AG20443 (cell line): ENCODE measurements at regions not wholly inside any gene's neighbourhood (a gene's known extent, or its start where the extent isn't known, plus 50 kb on each side); places are given as distances from the start of the nearest gene placed in this dataset.
"Not testable (repeated sequence)": the region's sequence is repeated elsewhere in the genome, so short reads cannot be mapped to it uniquely, and the experiment has no call there.

Experiments used
- DNase-seq: peaks from one replicate; pipeline ENCODE4 v3.0.0; 2012; ENCODE audit warnings: low spot score, mixed read lengths

DNA sequence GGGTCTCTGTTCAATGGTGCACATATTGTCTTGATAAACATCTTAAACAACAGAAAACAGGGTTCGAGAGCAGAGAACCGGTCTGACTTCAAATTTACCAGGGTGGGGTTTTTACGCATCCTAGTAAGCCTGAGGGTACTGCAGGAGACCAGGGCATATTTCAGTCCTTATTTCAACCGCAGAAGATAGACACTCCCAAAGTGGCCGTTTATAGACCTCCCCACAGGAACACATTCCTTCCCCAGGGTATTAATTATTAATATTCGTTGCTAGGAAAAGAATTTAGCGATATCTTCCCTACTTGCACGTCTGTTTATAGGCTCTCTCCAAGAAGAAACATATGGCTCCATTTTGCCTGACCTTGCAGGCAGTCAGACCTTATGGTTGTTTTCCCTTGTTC, 1063.2 kb downstream of the DNAJB9 start:
- not testable (repeated sequence) for DNase-seq

DNA sequence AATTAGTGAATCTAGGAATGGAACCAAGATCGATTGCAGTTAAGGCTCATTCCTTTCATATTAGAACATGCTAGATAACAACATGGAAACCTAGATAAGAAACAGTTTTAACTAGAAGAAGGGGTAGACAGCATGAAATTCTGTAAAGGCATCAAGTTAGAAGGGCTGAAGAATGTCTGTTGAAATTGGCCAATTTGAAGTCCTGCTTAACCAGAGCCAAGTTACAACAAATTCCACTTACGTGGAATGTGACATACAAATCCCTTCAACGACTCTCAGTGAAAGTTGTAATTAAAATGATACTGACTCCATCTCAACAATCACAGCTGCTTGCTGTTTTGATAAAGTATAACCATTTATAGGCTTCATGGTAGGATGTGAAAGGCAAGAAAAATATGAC, 1065.7 kb downstream of the DNAJB9 start:
- DNase-seq: no peak

DNA sequence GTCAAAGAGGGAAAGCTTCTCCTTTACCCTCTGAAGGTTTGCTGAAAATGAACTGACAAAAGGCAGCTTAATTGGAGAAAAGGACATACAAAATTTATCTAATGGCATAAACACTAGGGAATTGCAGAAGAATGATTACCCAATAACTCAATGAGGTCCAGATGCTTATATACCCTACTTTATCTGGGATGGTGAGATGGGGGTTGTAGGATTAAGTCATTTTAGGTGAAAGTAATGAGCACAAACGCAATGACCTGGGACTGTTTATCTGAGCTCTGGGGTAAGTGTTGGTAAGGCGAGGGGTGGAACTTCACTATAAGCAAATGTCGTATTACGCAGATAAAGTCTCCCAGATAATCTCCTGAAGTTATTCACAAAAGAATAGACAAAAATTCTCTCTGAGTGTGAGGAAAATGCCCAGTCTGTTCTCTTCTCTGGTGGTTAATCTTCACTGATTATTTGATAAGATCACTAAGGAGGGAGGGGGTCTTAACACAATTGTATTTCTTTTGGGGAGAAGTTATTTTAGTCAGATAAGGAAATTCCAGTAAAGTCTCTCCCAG, 1067.8 kb downstream of the DNAJB9 start:
- no peak for DNase-seq

DNA sequence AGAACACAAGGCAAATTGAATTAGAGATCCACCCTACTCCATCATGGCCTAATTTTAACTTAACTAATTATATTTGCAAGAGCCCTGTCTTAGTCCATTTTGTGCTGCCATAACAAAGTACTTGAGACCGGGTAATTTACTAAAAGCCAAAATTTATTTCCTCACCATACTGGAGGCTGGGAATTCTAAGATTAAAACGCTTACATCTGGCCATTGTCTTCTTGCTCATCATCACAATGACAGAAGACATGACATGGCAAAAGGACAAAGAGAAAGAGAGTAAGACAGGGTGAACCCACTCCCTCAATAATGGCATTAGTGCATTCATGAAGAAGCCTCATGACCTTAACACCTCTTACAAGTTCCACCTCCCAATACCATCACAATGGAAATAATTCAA, 1068.6 kb downstream of the DNAJB9 start:
- DNase-seq: no peak

DNA sequence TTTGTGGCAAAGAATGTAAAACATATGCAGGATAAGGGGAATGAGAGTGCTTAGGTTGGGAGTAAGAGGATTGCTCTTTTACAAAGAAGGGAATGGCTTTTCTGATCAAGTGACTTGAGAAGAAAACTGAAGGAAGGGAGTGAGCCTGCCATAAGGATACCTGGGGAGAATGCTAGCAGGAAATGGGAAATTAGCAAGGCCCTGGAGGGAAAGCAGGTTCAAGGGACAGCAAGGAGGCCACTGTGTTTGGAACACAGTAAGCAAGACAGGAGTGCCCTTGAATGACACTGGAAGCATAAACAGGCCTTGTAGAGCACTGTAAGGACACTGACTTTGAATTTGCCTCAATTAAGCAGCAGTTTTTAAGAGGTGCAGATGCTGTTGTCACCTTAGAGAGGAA, 1069.9 kb downstream of the DNAJB9 start:
- DNase-seq: no peak

- DNase-seq: no peak
Observed at GRCh38 chr7:109641445-109641844, 1071.8 kb downstream of the DNAJB9 start.

DNA sequence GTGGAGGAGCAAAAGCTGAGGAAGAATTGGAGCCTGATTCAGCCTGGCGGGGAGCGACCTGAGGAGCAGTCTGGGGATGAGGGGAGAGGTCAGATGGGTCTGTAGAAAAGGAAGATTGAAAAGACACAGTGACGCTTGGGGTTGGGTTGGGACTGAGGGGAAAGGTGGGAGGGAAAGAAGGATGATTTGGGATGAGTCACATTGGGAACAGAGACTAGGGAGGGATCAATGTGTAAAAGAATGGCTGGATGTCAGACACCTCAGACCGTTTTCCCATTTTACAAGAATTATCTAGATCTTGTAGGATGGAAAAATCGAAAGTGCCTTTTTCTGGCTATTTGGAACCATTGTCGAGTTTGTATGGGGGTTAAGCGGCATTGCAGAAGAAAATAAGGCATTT, 1076.5 kb downstream of the DNAJB9 start:
- DNase-seq: no peak

DNA sequence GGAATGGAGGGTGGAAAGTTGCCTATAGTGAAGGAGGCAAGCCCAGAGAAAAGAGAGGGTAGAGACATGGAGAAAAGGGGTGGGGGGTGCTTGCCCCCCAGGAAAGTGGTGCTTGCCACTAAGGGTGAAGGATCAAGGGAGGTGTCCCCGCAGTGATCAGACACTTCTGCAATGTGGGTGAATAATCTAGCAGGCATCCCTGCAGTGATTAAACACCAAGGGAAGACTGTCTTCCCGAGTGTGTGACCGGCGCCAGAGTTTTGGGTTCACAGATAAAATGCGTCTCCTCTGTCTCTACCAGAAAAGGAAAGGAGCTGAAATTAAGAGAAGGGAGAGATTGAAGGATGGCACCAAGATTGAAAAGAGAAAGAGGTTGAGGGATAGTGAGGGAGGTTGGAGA, 1076.9 kb downstream of the DNAJB9 start:
- not testable (repeated sequence) for DNase-seq

DNA sequence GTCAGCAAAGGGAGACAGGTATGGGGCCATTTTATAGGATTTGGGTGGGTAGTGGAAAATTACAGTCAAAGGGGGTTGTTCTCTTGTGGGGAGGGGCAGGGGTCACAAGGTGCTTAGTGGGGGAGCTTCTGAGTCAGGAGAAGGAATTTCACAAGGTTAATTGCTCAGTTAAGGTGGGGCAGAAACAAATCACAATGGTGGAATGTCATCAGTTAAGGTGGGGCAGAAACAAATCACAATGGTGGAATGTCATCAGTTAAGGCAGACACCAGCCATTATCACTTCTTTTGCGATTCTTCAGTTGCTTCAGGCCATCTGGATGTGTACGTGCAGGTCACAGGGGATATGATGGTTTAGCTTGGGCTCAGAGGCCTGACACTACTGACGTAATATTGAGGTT, 1077.6 kb downstream of the DNAJB9 start:
- not testable (repeated sequence) for DNase-seq

- DNase-seq: no peak
Observed at GRCh38 chr7:109659261-109659660, 1089.6 kb downstream of the DNAJB9 start.

- no peak for DNase-seq
Observed at GRCh38 chr7:109660401-109660800, 1090.7 kb downstream of the DNAJB9 start.

- DNase-seq: no peak
Observed at GRCh38 chr7:109663806-109664205, 1094.1 kb downstream of the DNAJB9 start.

GRCh38 chr7:109687269-109687668, 1117.6 kb downstream of the DNAJB9 start:
- not testable (repeated sequence) for DNase-seq

DNA sequence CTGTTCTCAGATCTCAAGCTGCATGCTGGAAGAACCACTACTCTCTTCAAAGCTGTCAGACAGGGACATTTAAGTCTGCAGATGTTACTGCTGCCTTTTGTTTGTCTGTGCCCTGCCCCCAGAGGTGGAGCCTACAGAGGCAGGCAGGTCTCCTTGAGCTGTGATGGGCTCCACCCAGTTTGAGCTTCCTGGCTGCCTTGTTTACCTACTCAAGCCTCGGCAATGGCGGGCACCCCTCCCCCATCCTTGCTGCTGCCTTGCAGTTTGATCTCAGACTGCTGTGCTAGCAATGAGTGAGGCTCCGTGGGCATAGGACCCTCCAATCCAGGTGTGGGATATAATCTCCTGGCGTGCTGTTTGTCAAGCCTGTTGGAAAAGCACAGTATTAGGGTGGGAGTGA, 1122.9 kb downstream of the DNAJB9 start:
- not testable (repeated sequence) for DNase-seq

DNA sequence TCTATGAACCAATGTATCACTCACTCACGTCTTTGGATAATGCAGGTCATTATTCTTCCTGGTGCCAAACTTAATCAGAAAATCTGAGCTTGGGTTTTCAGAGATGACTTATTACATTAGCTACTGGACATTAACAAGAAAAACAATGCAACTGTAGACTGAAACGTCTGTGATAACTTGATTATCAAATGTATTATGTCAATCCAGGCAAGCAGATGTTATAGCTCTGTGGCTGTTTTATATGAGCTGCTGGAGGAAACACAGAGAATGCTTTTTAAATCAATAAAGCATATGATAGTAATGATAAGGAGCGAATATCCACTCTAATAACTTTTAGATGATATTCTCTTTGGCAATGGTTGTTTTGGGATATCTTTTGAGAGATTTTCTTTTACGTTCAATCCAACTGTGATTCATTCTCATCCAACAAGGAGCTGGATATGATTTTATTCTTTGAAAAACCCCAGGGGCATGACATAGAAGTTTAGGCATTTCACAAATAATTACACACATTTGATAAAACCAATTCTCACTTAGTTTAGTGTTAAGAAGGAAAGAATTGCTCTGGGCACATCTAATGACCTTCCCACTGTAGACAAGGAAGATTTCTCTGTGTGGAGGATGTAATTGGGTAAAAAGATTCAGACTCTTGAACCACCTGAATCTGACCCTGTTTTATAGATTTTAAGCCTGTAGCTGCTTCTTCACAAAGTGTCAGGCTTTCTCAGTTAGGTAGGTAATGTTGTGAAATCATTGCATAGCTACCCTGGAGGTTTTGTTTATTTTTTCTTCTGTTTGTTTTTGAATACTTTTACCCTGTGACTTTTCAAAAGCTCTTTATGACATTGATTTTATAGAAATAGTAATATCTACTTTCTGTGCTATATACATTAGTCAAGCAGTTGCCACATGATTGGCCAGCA, 1124.7 kb downstream of the DNAJB9 start:
- DNase-seq: no peak

DNA sequence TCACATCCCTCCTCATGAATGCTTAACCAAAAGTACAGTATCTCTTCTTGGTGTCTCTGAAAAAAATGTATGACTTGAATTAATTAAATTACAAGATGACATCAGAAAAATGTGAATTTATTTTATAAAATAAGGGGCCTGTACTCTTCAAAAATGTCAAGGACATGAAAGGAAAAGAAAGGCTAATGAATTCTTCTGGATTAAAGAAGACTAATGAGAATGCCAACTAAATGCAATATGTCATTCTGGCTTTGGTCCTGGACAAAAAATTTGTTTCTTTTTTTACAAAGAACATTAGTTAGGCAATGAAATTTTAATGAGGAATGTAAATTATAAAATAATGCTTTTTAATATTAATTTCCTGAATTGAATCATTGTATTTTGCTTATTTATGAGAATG, 1125.7 kb downstream of the DNAJB9 start:
- no peak for DNase-seq

GRCh38 chr7:109696723-109697122, 1127.0 kb downstream of the DNAJB9 start:
- no peak for DNase-seq

DNA sequence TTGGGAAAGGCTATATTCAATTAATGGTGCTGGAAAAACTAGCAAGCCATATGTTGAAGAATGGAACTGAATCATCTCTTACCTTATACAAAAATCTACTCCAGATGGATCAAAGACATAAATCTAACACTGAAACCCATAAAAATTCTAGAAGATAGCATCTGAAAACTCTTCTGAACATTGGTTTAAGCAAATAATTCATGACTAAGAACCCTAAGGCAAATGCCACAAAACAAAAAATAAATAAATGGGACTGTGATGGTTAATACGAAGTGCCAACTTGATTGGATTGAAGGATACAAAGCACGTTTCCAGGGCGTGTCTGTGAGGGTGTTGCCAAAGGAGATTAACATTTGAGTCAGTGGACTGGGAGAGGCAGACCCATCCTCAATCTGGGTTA, 1130.0 kb downstream of the DNAJB9 start:
- DNase-seq: no peak

GRCh38 chr7:109713366-109713765, 1143.7 kb downstream of the DNAJB9 start:
- DNase-seq: no peak

DNA sequence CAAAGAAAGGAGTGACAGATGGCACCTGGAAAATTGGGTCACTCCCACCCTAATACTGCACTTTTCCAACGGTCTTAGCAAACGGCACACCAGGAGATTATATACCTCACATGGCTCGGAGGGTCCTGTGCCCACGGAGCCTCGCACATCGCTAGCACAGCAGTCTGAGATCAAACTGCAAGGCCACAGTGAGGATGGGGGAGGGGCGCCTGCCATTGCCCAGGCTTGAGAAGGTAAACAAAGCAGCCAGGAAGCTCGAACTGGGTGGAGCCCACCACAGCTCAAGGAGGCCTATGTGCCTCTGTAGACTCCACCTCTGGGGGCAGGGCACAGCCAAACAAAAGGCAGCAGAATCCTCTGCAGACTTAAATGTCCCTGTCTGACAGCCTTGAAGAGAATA, 1149.7 kb downstream of the DNAJB9 start:
- DNase-seq: not testable (repeated sequence)

GRCh38 chr7:109734601-109735000, 1164.9 kb downstream of the DNAJB9 start:
- no peak for DNase-seq

GRCh38 chr7:109735881-109736280, 1166.2 kb downstream of the DNAJB9 start:
- DNase-seq: no peak

GRCh38 chr7:109745677-109746410, 1176.2 kb downstream of the DNAJB9 start:
- DNase-seq: no peak
